ENCODE measurements at regions not wholly inside any gene's neighbourhood (a gene's known extent, or its start where the extent isn't known, plus 50 kb on each side); places are given as distances from the start of the nearest gene placed in this dataset.

DNA sequence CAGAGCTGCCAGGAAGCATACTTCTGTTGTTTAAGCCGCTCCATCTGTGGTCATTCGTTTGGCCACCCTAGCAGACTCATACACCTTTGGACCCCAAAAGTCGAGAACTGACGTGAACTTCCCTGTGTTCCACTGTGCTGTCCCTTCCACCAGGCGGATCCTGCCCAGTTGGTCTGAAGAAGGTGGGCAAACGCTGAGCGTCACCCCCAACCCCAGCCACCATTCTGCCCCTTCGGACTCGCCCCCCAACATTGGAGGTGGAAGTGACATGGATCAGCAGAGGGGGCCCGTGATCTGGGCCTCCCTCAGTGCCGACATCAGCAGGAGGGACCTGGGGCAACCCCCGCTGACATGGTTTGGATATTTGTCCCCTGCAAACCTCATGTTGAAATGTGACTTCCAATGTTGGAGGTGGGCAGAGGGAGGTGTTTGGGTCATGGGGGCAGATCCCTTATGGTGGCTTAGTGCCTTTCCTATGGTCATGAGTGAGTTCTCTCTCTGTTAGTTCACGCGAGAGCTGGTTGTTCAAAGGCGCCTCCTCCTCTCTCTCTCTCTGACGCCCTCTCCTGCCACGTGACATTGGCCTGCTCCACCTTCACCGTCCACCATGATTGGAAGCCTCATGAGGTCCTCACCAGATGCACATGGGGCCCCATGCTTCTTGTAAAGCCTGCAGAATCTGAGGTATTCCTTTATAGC lies 93.6 kb upstream of the ZNF507 start:
- DNase-seq (ENCODE audit: low spot score): no peak

DNA sequence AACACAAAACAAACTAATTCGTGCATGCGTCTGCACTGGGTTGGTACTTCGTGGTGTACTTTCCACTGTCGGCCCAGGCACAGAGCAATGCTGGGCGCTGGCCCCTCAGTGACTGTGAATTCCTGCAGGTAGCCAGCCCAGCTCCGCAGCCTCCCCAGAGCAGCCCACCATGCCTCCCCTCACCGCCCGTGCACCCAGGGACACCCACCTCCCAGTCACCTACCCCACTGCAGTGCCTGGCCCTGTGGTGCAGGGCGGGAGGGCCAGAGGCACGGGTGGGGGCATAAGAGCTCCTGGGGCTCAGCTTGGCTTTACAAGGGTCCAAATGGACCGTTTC lies 93.1 kb upstream of the ZNF507 start:
- no peak for DNase-seq (ENCODE audit: low spot score)

DNA sequence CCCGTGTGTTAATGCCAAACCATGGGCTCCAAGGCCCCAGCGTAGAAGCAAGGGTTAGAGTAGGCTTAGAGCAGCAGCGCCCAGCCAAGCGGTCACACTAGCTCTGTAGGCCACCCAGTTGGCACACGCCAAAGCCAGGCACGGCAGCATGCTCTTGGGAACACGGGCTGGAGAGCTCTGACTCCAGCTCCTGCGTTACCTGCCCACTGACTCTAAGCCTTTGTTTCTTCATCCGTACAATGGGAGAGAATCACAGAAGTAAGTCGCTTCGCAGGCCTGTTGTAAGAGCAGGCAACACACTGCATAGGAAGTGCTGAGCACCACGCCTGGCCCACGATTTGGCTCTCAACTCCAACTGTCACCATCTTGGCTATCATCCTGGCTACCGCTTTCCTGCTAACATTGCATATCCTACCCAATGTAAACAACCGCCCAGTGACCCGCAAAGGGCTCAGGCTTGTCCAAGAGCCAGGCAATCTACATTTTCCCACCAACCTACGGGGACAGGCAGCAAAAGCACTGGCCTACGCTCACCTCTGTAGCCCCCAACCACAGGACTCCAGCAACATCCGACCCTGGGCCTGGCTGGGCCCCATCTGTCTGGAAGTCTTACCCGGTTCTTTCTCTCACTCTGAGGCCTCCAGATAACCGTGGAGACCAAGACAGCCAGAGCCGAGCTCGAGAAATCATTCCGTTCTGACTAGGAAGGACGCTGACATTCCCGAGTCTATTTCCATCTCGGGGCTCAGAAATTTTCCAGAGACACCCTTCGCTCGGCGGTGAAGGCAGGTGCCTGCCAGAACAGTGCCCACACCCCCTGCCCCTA lies 91.5 kb upstream of the ZNF507 start:
- no peak for DNase-seq (ENCODE audit: low spot score)

GRCh38 chr19:32254509-32254890 lies 90.9 kb upstream of the ZNF507 start:
- DNase-seq (ENCODE audit: low spot score): no peak

DNA sequence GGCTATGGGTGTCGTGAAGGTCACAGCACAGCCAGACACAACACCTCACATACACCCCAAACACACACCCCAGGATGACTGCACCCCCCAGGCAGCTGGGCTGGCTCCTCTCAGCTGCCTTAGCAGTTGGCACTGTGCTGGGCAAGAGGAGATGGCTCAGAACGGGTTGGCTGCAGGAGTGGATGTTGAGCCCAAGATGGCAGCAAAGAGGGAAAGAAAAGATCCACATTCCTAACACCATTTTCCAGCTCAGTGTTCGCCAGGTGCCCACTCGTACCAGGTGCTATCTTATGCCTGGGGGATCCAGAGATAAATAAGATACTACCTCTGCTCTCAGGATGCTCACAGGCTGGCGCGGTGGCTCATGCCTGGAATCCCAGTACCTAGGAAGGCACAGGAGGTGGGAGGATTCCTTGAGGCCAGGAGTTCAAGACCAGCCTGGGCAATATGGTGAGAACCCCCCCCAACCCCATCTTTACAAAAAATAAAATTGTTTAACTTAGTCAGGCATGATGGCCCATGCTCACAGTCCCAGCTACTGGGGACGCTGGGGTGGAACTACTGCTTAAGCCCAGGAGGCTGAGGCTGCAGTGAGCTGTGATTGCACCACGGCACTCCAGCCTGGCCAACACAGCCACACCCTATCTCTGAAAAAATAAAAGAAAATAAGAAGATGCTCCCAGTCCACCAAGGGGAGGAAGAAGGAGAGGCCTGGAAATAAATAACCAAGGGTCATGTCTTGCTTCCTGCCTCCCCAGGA lies 89.7 kb upstream of the ZNF507 start:
- no peak for DNase-seq (ENCODE audit: low spot score)

GRCh38 chr19:32256341-32256975 lies 89.0 kb upstream of the ZNF507 start:
- DNase-seq (ENCODE audit: low spot score): no peak

GRCh38 chr19:32257326-32258073 lies 87.9 kb upstream of the ZNF507 start:
- no peak for DNase-seq (ENCODE audit: low spot score)

- no peak for DNase-seq (ENCODE audit: low spot score)
These were observed 87.2 kb upstream of the ZNF507 start for GRCh38 chr19:32258167-32258566.

GRCh38 chr19:32264568-32264967 lies 80.8 kb upstream of the ZNF507 start:
- DNase-seq (ENCODE audit: low spot score): no peak

- DNase-seq (ENCODE audit: low spot score): no peak
These were observed 79.4 kb upstream of the ZNF507 start for GRCh38 chr19:32265995-32266394.

DNA sequence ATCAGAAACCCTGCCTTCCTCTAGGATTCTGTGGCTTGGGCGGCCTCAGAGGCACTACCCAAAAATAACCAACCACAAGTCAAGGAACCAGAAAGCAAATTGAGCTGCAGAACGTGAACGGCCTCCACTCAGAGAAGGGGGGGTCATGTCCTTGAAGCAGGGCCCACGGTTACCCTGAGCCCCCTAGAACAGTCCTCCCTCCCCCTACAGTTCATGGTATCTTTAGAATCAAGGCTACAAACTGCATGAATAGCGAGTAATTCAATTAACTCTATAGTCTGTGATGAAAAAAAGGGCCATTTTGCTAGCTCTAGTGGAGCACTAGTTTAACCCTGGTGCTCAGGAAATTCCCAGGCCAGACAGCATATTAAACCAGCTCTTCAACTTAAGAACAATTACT lies 79.0 kb upstream of the ZNF507 start:
- DNase-seq (ENCODE audit: low spot score): no peak

DNA sequence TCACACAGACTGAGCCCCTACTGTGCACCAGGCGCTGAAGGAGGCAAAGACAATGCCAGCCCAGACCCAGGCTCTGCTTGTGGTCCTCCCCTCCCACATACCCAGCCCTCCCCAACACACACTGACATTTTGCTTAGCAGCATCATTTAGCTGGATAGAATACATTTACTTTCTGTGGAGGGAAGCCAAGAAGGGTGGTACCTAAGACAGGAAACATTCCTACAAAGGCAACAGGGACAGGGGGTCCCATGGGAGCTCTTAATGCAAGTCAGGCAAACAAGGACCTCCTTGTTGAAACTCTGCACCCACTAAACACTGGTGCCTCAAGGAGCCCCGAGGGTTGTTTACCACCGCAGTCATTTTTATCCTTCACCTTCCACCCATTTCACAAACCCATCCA lies 77.0 kb upstream of the ZNF507 start:
- no peak for DNase-seq (ENCODE audit: low spot score)

- DNase-seq (ENCODE audit: low spot score): no peak
These were observed 75.6 kb upstream of the ZNF507 start for GRCh38 chr19:32269831-32270230.

GRCh38 chr19:32273483-32273882 lies 71.9 kb upstream of the ZNF507 start:
- no peak for DNase-seq (ENCODE audit: low spot score)

GRCh38 chr19:32287086-32287485 lies 58.3 kb upstream of the ZNF507 start:
- DNase-seq (ENCODE audit: low spot score): no peak

DNA sequence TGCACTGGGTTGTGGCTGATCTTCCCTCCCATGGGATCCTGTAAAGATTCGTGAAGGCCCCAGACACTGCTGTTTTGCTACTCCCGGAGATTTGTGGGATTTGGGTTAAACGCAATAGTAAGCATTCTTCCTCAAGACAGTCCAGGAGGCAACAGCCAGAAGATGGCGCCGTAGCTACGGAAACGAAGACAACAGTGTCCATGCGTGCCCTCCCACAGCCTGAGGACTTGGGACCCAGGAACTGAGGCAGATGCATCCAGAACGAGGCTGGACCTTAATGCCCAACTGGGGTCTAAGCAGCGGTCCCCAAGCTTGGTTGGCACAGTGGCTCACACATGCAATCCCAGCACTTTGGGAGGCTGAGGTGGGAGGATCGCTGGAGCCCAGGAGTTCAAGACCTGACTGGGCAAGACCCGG lies 57.6 kb upstream of the ZNF507 start:
- peak; percentile 61 for DNase-seq (ENCODE audit: low spot score)

GRCh38 chr19:32289566-32290210 lies 55.7 kb upstream of the ZNF507 start:
- no peak for DNase-seq (ENCODE audit: low spot score)

GRCh38 chr19:32291876-32292275 lies 53.5 kb upstream of the ZNF507 start:
- no peak for DNase-seq (ENCODE audit: low spot score)

GRCh38 chr19:32294871-32295438 lies 50.5 kb upstream of the ZNF507 start:
- no peak for DNase-seq (ENCODE audit: low spot score)
